Adrenal gland (tissue), 5 donors: ENCODE measurements at regions not wholly inside any gene's neighbourhood (a gene's known extent, or its start where the extent isn't known, plus 50 kb on each side); places are given as distances from the start of the nearest gene placed in this dataset.

ENCODE experiments used
- CTCF ChIP-seq, 6 experiments: fragments of 450-650 bp in 4 of 6; fragments of 200-600 bp in 2 of 6; sonication (generic) in 1 of 6; IDR thresholded peaks; 1 replicate in 5 of 6; 2 replicates in 1 of 6; pipeline versions ENCODE4 v1.5.1 to v1.8.0; 2016 to 2021; ENCODE audit warnings: antibody characterized with exemption in 6 of 6, mild to moderate bottlenecking in 2 of 6, moderate library complexity in 1 of 6
- POLR2A ChIP-seq, 2 donors: fragments of 450-650 bp; IDR thresholded peaks; one replicate each; pipeline ENCODE4 v1.6.1; 2017; ENCODE audit warnings: antibody characterized with exemption in 2 of 2, mild to moderate bottlenecking in 2 of 2, moderate library complexity in 1 of 2
- donor health status: DM: no; HTN: no; CAD: no.

- TF ChIP-seq CTCF (IDR thresholded peaks at IDR 0.05) = no peak
- TF ChIP-seq POLR2A (IDR thresholded peaks at IDR 0.05) = no peak
Observed at GRCh38 chr2:191514613-191515012, 163.3 kb upstream of the NABP1 start.
